ENCODE measurements at regions not wholly inside any gene's neighbourhood (a gene's known extent, or its start where the extent isn't known, plus 50 kb on each side); places are given as distances from the start of the nearest gene placed in this dataset.

DNA sequence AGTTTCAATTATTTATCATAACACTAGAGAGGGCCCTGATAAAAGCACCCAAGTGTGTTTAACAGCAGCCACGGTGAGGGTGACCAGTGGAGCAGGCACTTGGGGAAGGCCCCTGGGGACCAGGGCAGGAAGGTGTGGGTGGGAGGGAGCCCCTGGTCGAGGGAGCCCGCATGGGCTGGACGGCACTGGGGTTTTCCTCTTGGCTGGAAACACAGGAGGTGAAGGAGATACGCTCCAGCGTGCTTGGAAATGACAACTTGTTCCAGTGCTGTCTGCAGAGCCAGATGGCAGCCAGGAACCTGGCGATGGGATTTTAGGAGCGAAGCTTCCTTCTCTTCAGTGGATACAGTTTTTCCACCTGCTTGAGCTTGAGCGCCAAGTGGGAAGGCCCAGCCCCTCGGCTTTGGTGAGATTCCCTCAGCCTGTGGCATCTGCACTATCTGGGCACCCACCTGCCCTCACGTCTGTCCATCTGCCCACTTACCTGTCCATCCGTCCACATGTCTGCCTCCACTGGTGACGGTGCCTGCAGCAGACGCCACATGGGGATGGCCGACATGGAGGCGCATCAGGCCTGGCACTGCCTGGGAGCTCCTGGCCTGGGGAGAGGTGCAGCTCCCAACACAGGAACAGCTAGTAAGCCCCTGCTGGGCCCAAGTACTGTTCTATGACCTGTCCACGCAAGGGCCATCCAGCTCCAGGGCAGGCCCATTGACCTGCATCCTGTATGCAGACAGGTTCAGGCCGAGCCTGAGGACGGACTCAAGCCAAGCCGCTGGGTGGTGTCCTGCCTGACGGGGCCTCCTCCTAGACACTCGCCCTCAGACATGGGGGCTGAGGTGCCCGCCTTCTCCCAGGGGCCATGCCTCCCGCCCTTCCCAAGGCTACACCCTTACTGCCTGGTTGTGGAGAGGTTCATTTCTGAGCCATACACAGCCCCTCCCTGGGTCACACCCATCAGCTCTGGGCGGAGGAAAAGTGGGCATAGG, 192.2 kb upstream of the C14orf180 start:
- Histone ChIP-seq H3K9me3 (no peaks in the 10 kb centered on the region), H3K27ac (no peak overlapping the region), H3K4me1 (no peaks in the 10 kb centered on the region), H3K27me3 (no peaks in the 10 kb centered on the region), H3K4me3 (replicated peaks in 1 of 3) (no peak overlapping the region), H3K36me3 (no peaks in the 10 kb centered on the region)
- intact Hi-C loops (cut with DNase I), result no loop called here
- DNase-seq, result no peak
- TF ChIP-seq POLR2A (IDR thresholded peaks at IDR 0.05) (no peak), CTCF (IDR thresholded peaks at IDR 0.05) (no peak)
- 70 to 79% methylated on average over 19 to 20 of the region's 25 CpGs for WGBS, 2 donors

- Histone ChIP-seq H3K4me1 (no peaks in the 10 kb centered on the region), H3K27me3 (no peaks in the 10 kb centered on the region)
These were observed 191.5 kb upstream of the C14orf180 start for GRCh38 chr14:104388011-104388521.

DNA sequence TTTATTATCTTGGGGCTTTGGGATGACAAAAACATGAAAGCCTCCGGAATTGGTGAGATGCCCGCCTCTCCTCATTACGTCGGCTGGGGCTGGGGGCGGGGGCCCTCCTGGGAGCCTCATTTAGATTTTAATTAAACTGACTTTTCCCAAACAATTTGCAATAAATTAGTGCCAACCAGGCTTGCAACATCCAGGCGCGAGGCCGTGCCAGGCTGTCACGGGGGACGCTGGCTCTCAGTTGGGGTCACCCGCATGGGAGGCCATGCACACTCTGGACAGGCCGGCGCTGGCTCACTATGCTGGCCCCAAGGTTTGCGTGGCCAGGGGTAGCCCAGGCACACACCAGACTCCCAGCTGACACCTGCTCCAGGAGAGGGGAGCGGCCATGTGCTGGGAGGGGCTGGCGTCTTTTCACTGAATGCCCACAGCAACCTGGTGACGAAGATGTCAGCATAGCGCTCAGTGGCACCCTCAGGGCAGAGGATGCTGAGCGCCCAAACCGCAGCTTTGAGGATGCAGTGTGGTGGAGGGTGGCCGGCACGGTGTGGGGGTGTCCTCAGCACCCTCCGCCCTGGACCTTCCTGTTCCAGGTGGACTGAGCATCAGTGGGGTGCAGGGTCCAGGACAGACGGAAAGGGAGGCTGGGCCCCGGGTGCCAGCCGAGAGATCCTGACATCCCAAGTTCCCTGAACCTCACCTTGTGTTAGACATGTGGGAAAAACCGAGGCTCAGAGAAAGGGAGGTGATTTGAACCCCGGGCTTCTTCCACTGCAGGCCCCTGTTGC, 190.8 kb upstream of the C14orf180 start:
- H3K36me3 ChIP-seq, result no peaks in the 10 kb centered on the region
- TF ChIP-seq CTCF (IDR thresholded peaks at IDR 0.05) (no peak), POLR2A (IDR thresholded peaks at IDR 0.05) (no peak)
- DNase-seq, result no peak

More at GRCh38 chr14:104388011-104388521, 191.5 kb upstream of the C14orf180 start:
- no peak for DNase-seq
- intact Hi-C loops (cut with DNase I), result no loop called here
- Histone ChIP-seq H3K36me3 (no peaks in the 10 kb centered on the region), H3K27ac (no peak overlapping the region), H3K4me3 (replicated peaks in 1 of 3) (no peak overlapping the region), H3K9me3 (no peaks in the 10 kb centered on the region)
- WGBS, 2 donors, result 88 to 89% methylated on average over 25 to 28 of the region's 28 CpGs
- TF ChIP-seq POLR2A (IDR thresholded peaks at IDR 0.05) (no peak), CTCF (IDR thresholded peaks at IDR 0.05) (no peak)

GRCh38 chr14:104389326-104390220, 190.0 kb upstream of the C14orf180 start:
- Histone ChIP-seq H3K9me3 (no peaks in the 10 kb centered on the region), H3K27me3 (no peaks in the 10 kb centered on the region), H3K27ac (no peak overlapping the region), H3K36me3 (no peaks in the 10 kb centered on the region), H3K4me1 (peaks cover 0 to 6% of the 10 kb centered on the region in 2 donors), H3K4me3 (replicated peaks in 1 of 3) (no peak overlapping the region)
- no peak for TF ChIP-seq CTCF (IDR thresholded peaks at IDR 0.05)
- no peak for TF ChIP-seq POLR2A (IDR thresholded peaks at IDR 0.05)
- DNase-seq, result no peak
- 79 to 80% methylated on average over 26 to 28 of the region's 28 CpGs for WGBS, 2 donors
- intact Hi-C loops (cut with DNase I), result no loop called here

More for the DNA sequence above, 190.8 kb upstream of the C14orf180 start:
- Histone ChIP-seq H3K4me3 (replicated peaks in 1 of 3) (no peak overlapping the region), H3K4me1 (peaks cover 0 to 5% of the 10 kb centered on the region in 2 donors), H3K27me3 (no peaks in the 10 kb centered on the region), H3K9me3 (no peaks in the 10 kb centered on the region), H3K27ac (no peak overlapping the region)
- WGBS, 2 donors, result 93 to 95% methylated on average over 15 to 25 of the region's 28 CpGs
- intact Hi-C loops (cut with DNase I), result no loop called here
